A549 (cell line): ENCODE measurements at regions not wholly inside any gene's neighbourhood (a gene's known extent, or its start where the extent isn't known, plus 50 kb on each side); places are given as distances from the start of the nearest gene placed in this dataset.

Experiments
- ATAC-seq, 2 experiments: fragments of 200-7000 bp in 1 of 2; fragments of >200 bp in 1 of 2; cut with Nextera tagmentation in 1 of 2; cut with Tn5 transposase in 1 of 2; 3 replicates each; pipeline versions ENCODE4 v1.8.0 to v1.9.1; 2018 to 2020; ENCODE audit warnings: mild to moderate bottlenecking in 1 of 2, moderate library complexity in 1 of 2
- CTCF ChIA-PET: fragments of 300-600 bp; sonication (Branson Sonifier 250); formaldehyde crosslinking; extraction: SDS; loops from one replicate; lab custom pipeline; 2021; ENCODE audit warnings: antibody characterized with exemption, inconsistent platforms; lab: Yijun Ruan, JAX
- POLR2A ChIA-PET: fragments of 350-600 bp; formaldehyde crosslinking; extraction: SDS; loops from one replicate; lab custom pipeline; 2021; ENCODE audit warnings: antibody characterized with exemption, inconsistent platforms; lab: Yijun Ruan, JAX
- DNase-seq, 2 experiments: peaks; one replicate each; pipeline versions ENCODE4 v3.0.0 to v3.0.0-alpha.2; 2011 to 2016; ENCODE audit warnings: low read depth in 1 of 2, low spot score in 1 of 2
- FAIRE-seq: peaks from 2 replicates; lab custom pipeline; 2011; peaks lifted over from hg19 to GRCh38; lab: Jason Lieb, UNC
- H3K27ac ChIP-seq, 2 experiments: fragments of >200 bp; sonication (Bioruptor Twin); formaldehyde crosslinking; 3 replicates each; pipeline ENCODE4 v1.5.1; 2016 to 2017
- H3K4me1 ChIP-seq: fragments of >200 bp; sonication (Bioruptor Twin); formaldehyde crosslinking; 3 replicates; pipeline ENCODE4 v1.6.1; 2016
- H3K4me2 ChIP-seq: fragments of >200 bp; sonication (Bioruptor Twin); formaldehyde crosslinking; 3 replicates; pipeline ENCODE4 v1.6.1; 2016
- H3K4me3 ChIP-seq: fragments of >200 bp; sonication (Bioruptor Twin); formaldehyde crosslinking; 3 replicates; pipeline ENCODE4 v1.5.1; 2016
- H3K9me3 ChIP-seq: fragments of >200 bp; sonication (Bioruptor Twin); formaldehyde crosslinking; 3 replicates; pipeline ENCODE4 v1.6.1; 2016
- CHD2 ChIP-seq: fragments of 150-350 bp; IDR thresholded peaks from 2 replicates; pipeline ENCODE4 v1.6.1; 2014; ENCODE audit warnings: low read length; ENCODE audit not compliant: partially characterized antibody
- CHD4 ChIP-seq: fragments of 200-600 bp; sonication (generic); IDR thresholded peaks from 2 replicates; pipeline ENCODE4 v1.6.1; 2016; ENCODE audit warnings: antibody characterized with exemption, mild to moderate bottlenecking, borderline replicate concordance
- EHMT2 ChIP-seq: fragments of 200-600 bp; sonication (generic); IDR thresholded peaks from 2 replicates; pipeline ENCODE4 v1.6.1; 2016; ENCODE audit warnings: antibody characterized with exemption, low read depth, mild to moderate bottlenecking, moderate library complexity
- ESRRA ChIP-seq: fragments of 150-350 bp; IDR thresholded peaks from 2 replicates; pipeline ENCODE4 v1.6.1; 2014; ENCODE audit warnings: mild to moderate bottlenecking, low read length, borderline replicate concordance
- FOXS1 ChIP-seq: fragments of 250-450 bp; sonication (Bioruptor Pico); IDR thresholded peaks from 2 replicates; pipeline ENCODE4 v1.5.0; 2020; ENCODE audit warnings: mild to moderate bottlenecking, moderate library complexity
- HEYL ChIP-seq: fragments of 250-450 bp; sonication (Bioruptor Pico); IDR thresholded peaks from 2 replicates; pipeline ENCODE4 v1.8.0; 2021; ENCODE audit warnings: mild to moderate bottlenecking, moderate library complexity
- HOXA7 ChIP-seq: fragments of 250-450 bp; sonication (Bioruptor Pico); IDR thresholded peaks from 2 replicates; pipeline ENCODE4 v1.5.0; 2020; ENCODE audit warnings: mild to moderate bottlenecking, moderate library complexity
- HOXB5 ChIP-seq: fragments of 250-450 bp; sonication (Bioruptor Pico); IDR thresholded peaks from 2 replicates; pipeline ENCODE4 v1.5.0; 2020; ENCODE audit warnings: mild to moderate bottlenecking, moderate library complexity
- KDM1A ChIP-seq: fragments of 200-600 bp; sonication (generic); IDR thresholded peaks from 2 replicates; pipeline ENCODE4 v1.6.1; 2016; ENCODE audit warnings: low read depth, mild to moderate bottlenecking
- MYC ChIP-seq: IDR thresholded peaks from 2 replicates; pipeline ENCODE4 v1.6.1; 2012; ENCODE audit warnings: mild to moderate bottlenecking, inconsistent platforms, low read length, improper control_type of control experiment, borderline replicate concordance
- SMC3 ChIP-seq: fragments of >200 bp; sonication (Bioruptor Twin); formaldehyde crosslinking; IDR thresholded peaks from 3 replicates; pipeline ENCODE4 v1.6.1; 2018; ENCODE audit warnings: inconsistent platforms
- TP53 ChIP-seq: fragments of 250-450 bp; sonication (Bioruptor Pico); IDR thresholded peaks from 2 replicates; pipeline ENCODE4 v1.5.0; 2021; ENCODE audit warnings: mild to moderate bottlenecking, moderate library complexity
- ZFP36 ChIP-seq: fragments of 450-650 bp; IDR thresholded peaks from 2 replicates; pipeline ENCODE4 v1.6.1; 2014; ENCODE audit warnings: borderline replicate concordance; ENCODE audit not compliant: partially characterized antibody
- WGBS: methylation state at CpG from one replicate; pipeline ENCODE4 v1.1.6; 2017; ENCODE audit errors: missing lambda C conversion rate; 5-methylcytosine and 5-hydroxymethylcytosine counted together
- TF ChIP-seq, protein P1 (sequence below): IDR thresholded peaks from 2 replicates; pipeline ENCODE4 v1.6.1; 2012
- TF ChIP-seq, protein P2 (sequence below): IDR thresholded peaks from 2 replicates; pipeline ENCODE4 v1.6.1; 2012; ENCODE audit warnings: low read depth, borderline replicate concordance
- TF ChIP-seq, protein P3 (sequence below): fragments of 150-350 bp; IDR thresholded peaks from 2 replicates; pipeline ENCODE4 v1.6.1; 2014; ENCODE audit warnings: low read depth, mild to moderate bottlenecking, low read length
- TF ChIP-seq, protein P4 (sequence below): fragments of >200 bp; sonication (Bioruptor Twin); formaldehyde crosslinking; IDR thresholded peaks from 2 replicates; pipeline ENCODE4 v1.6.1; 2016
- TF ChIP-seq, protein P5 (sequence below): IDR thresholded peaks from 2 replicates; pipeline ENCODE4 v1.6.1; 2012
- TF ChIP-seq, protein P6 (sequence below): fragments of 250-450 bp; sonication (Bioruptor Pico); IDR thresholded peaks from 2 replicates; pipeline ENCODE4 v1.5.0; 2021; ENCODE audit warnings: mild to moderate bottlenecking, moderate library complexity, borderline replicate concordance

DNA sequence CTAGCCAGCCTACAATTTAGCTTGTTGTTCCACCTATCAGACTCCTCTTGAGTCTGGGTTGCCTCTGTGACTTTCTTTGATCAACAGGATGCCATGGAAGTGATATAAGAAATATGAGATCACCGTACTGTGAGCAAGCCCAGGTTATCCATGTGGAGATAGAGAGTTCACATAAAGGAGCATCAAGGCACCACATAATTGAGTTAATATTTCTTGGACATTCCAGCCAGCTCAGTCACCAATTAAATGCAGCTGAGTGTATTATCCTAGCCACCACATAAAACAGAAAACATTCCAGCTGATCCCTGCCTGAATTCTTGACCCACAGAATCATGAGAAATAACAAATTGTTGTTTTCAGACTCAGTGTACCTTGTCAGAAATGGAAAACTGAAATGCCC lies 253.6 kb downstream of the PPP1R2C start:
- no peak overlapping the region for H3K27ac ChIP-seq
- H3K9me3 ChIP-seq, result no peaks in the 10 kb centered on the region
- DNase-seq (no peak), ATAC-seq (no peak), FAIRE-seq (peak; percentile 59)
- CTCF ChIA-PET, result no interaction called here
- no peak overlapping the region for H3K4me2 ChIP-seq
- WGBS, result 0% methylated on average over 1 of the region's 1 CpG
- H3K4me1 ChIP-seq, result no peaks in the 10 kb centered on the region
- POLR2A ChIA-PET, result no interaction called here
- no peak overlapping the region for H3K4me3 ChIP-seq
- no peak for TF ChIP-seq MYC
- TF ChIP-seq EHMT2, result no peak
- TF ChIP-seq HOXB5 (CRISPR knock-in tag), result no peak
- TF ChIP-seq, protein P1, sequence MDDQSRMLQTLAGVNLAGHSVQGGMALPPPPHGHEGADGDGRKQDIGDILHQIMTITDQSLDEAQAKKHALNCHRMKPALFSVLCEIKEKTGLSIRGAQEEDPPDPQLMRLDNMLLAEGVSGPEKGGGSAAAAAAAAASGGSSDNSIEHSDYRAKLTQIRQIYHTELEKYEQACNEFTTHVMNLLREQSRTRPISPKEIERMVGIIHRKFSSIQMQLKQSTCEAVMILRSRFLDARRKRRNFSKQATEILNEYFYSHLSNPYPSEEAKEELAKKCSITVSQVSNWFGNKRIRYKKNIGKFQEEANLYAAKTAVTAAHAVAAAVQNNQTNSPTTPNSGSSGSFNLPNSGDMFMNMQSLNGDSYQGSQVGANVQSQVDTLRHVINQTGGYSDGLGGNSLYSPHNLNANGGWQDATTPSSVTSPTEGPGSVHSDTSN, result no peak
- TF ChIP-seq, protein P2, sequence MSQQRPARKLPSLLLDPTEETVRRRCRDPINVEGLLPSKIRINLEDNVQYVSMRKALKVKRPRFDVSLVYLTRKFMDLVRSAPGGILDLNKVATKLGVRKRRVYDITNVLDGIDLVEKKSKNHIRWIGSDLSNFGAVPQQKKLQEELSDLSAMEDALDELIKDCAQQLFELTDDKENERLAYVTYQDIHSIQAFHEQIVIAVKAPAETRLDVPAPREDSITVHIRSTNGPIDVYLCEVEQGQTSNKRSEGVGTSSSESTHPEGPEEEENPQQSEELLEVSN, result no peak
- TF ChIP-seq, protein P3, sequence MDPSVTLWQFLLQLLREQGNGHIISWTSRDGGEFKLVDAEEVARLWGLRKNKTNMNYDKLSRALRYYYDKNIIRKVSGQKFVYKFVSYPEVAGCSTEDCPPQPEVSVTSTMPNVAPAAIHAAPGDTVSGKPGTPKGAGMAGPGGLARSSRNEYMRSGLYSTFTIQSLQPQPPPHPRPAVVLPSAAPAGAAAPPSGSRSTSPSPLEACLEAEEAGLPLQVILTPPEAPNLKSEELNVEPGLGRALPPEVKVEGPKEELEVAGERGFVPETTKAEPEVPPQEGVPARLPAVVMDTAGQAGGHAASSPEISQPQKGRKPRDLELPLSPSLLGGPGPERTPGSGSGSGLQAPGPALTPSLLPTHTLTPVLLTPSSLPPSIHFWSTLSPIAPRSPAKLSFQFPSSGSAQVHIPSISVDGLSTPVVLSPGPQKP, result no peak
- TF ChIP-seq HOXA7 (CRISPR knock-in tag), result no peak
- no peak for TF ChIP-seq KDM1A
- TF ChIP-seq TP53 (CRISPR knock-in tag), result no peak
- TF ChIP-seq, protein P4, sequence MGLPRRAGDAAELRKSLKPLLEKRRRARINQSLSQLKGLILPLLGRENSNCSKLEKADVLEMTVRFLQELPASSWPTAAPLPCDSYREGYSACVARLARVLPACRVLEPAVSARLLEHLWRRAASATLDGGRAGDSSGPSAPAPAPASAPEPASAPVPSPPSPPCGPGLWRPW, result no peak
- TF ChIP-seq HEYL, result no peak
- TF ChIP-seq CHD2, result no peak
- TF ChIP-seq SMC3, result no peak
- no peak for TF ChIP-seq ESRRA
- TF ChIP-seq, protein P5, sequence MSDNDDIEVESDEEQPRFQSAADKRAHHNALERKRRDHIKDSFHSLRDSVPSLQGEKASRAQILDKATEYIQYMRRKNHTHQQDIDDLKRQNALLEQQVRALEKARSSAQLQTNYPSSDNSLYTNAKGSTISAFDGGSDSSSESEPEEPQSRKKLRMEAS, result no peak
- no peak for TF ChIP-seq ZFP36
- no peak for TF ChIP-seq CHD4
- no peak for TF ChIP-seq FOXS1 (CRISPR knock-in tag)
- TF ChIP-seq, protein P6, sequence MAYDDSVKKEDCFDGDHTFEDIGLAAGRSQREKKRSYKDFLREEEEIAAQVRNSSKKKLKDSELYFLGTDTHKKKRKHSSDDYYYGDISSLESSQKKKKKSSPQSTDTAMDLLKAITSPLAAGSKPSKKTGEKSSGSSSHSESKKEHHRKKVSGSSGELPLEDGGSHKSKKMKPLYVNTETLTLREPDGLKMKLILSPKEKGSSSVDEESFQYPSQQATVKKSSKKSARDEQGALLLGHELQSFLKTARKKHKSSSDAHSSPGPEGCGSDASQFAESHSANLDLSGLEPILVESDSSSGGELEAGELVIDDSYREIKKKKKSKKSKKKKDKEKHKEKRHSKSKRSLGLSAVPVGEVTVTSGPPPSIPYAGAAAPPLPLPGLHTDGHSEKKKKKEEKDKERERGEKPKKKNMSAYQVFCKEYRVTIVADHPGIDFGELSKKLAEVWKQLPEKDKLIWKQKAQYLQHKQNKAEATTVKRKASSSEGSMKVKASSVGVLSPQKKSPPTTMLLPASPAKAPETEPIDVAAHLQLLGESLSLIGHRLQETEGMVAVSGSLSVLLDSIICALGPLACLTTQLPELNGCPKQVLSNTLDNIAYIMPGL (CRISPR knock-in tag), result no peak

DNA sequence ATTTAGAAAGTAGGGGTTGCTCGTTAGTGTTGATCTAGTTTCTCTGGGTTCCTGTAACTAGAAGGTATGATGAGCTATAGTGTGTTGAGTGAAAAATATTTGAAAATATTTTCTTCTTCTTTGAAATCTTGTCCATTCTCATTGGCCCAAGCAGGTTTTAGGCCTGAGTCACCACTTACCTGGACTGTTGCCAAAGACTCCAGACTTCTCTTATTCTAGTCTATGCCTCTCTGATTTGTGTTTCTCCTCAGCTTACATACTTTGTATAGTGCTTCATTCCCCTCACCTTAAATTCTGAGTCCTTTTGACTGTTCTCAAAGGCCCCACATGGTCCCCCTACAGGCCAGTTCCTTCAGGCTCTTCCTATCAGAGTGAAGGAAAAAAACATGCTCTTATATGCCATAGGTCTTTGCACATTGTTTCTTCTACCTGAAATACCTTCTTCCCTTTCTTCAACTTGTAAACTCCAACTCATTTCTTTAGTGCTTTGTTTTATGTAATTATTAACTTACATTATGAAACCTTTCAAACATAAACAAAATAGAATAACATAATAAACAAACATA lies 258.2 kb downstream of the PPP1R2C start:
- no peak for ATAC-seq
- no peaks in the 10 kb centered on the region for H3K4me1 ChIP-seq
- ChIA-PET POLR2A (no interaction called here), CTCF (interaction anchor here (0.7 kb wide), 1 partner anchor 731 kb away, joined by 3 read pairs; no protein-coding TSS in a partner anchor)
- peak in 1 of 2 experiments; percentile 1 for DNase-seq
- no peak for TF ChIP-seq CHD4
- no peak overlapping the region for H3K27ac ChIP-seq
- 17% methylated on average over 1 of the region's 1 CpG for WGBS
- no peaks in the 10 kb centered on the region for H3K9me3 ChIP-seq
- no peak overlapping the region for H3K4me2 ChIP-seq
- no peak overlapping the region for H3K4me3 ChIP-seq
- no peak for FAIRE-seq
